Stimulated activated naive B cell treated with anti-CD40 and anti-IgM and Interleukin-4, amounts not matched to agents 10 μg/mL and 1 μg/mL and 100 μg/mL, for 72 hours (primary cell): ENCODE measurements at regions not wholly inside any gene's neighbourhood (a gene's known extent, or its start where the extent isn't known, plus 50 kb on each side); places are given as distances from the start of the nearest gene placed in this dataset.

Source experiments
- ATAC-seq, 2 donors: fragments of 150-1000 bp; cut with Tn5 transposase; replicated peaks; 2 replicates each; pipeline ENCODE4 v1.10.0; 2021; ENCODE audit warnings: moderate library complexity in 1 of 2
- DNase-seq: peaks from one replicate; pipeline ENCODE4 v3.0.0; 2021
- H3K27ac Mint-ChIP-seq: one replicate; pipeline ENCODE4 v1.8.0; 2022; ENCODE audit warnings: mild to moderate bottlenecking, mixed read lengths
- H3K27me3 Mint-ChIP-seq, 2 donors: one replicate each; pipeline ENCODE4 v1.8.0; 2022; ENCODE audit warnings: mixed read lengths in 2 of 2
- H3K36me3 Mint-ChIP-seq, 2 donors: one replicate each; pipeline ENCODE4 v1.8.0; 2022; ENCODE audit warnings: mixed read lengths in 2 of 2, mild to moderate bottlenecking in 1 of 2
- H3K4me1 Mint-ChIP-seq, 2 donors: one replicate each; pipeline ENCODE4 v1.8.0; 2022; ENCODE audit warnings: mixed read lengths in 2 of 2, mild to moderate bottlenecking in 1 of 2
- H3K4me3 Mint-ChIP-seq, 2 donors: one replicate each; pipeline ENCODE4 v1.8.0; 2022; ENCODE audit warnings: mild to moderate bottlenecking in 2 of 2, mixed read lengths in 2 of 2, moderate library complexity in 1 of 2
- H3K9me3 Mint-ChIP-seq, 2 donors: one replicate each; pipeline ENCODE4 v1.8.0; 2022; ENCODE audit warnings: mixed read lengths in 2 of 2, mild to moderate bottlenecking in 1 of 2

DNA sequence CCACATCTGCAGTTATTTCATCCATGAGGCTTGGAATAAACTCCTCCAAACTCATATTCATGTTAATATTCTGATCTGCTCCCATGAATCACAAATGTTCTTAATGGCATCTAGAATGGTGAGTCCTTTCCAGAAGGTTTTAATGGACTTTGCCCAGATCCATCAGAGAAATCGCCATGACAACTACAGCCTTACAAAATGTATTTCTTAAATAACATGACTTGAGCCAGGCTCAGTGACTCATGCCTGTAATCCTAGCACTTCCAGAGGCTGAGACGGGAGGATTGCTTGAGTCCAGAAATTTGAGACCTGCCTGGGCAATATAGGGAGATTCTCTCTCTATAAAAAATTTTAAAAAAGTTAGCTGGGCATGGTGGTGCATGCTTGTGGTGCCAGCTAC, 102.1 kb upstream of the TMEM168 start:
- Mint-ChIP-seq H3K27ac (no peak overlapping the region), H3K4me1 (peaks cover 3 to 15% of the 10 kb centered on the region in 2 donors), H3K27me3 (no peaks in the 10 kb centered on the region), H3K9me3 (no peaks in the 10 kb centered on the region), H3K36me3 (peaks cover 11 to 25% of the 10 kb centered on the region in 2 donors), H3K4me3 (no peak overlapping the region)
- no peak for DNase-seq
- no peak for ATAC-seq

GRCh38 chr7:112891698-112892097, 101.5 kb upstream of the TMEM168 start:
- H3K4me1 Mint-ChIP-seq = peaks cover 3 to 10% of the 10 kb centered on the region in 2 donors
- H3K36me3 Mint-ChIP-seq = peaks cover 11 to 25% of the 10 kb centered on the region in 2 donors
- H3K4me3 Mint-ChIP-seq = no peak overlapping the region
- no peaks in the 10 kb centered on the region for H3K9me3 Mint-ChIP-seq
- no peak overlapping the region for H3K27ac Mint-ChIP-seq
- ATAC-seq (no peak), DNase-seq (no peak)
- H3K27me3 Mint-ChIP-seq = no peaks in the 10 kb centered on the region

- Mint-ChIP-seq H3K36me3 (peaks cover 26 to 36% of the 10 kb centered on the region in 2 donors), H3K4me3 (no peak overlapping the region), H3K27me3 (no peaks in the 10 kb centered on the region), H3K4me1 (peaks cover 3 to 9% of the 10 kb centered on the region in 2 donors), H3K27ac (no peak overlapping the region), H3K9me3 (peaks cover 3 to 5% of the 10 kb centered on the region in 2 donors)
- ATAC-seq (no peak), DNase-seq (no peak)
These were observed 99.7 kb upstream of the TMEM168 start for GRCh38 chr7:112889834-112890438.

GRCh38 chr7:112889268-112889667, 99.1 kb upstream of the TMEM168 start:
- H3K4me1 Mint-ChIP-seq = peaks cover 3 to 9% of the 10 kb centered on the region in 2 donors
- H3K36me3 Mint-ChIP-seq = peaks cover 29 to 40% of the 10 kb centered on the region in 2 donors

GRCh38 chr7:112888781-112889180, 98.6 kb upstream of the TMEM168 start:
- peaks cover 3 to 9% of the 10 kb centered on the region in 2 donors for H3K4me1 Mint-ChIP-seq
- no peak overlapping the region for H3K27ac Mint-ChIP-seq
- H3K27me3 Mint-ChIP-seq = no peaks in the 10 kb centered on the region
- ATAC-seq (no peak), DNase-seq (no peak)
- peaks cover 29 to 40% of the 10 kb centered on the region in 2 donors for H3K36me3 Mint-ChIP-seq
- peaks cover 5% of the 10 kb centered on the region in 2 donors for H3K9me3 Mint-ChIP-seq
- H3K4me3 Mint-ChIP-seq = no peak overlapping the region

More at GRCh38 chr7:112889268-112889667, 99.1 kb upstream of the TMEM168 start:
- ATAC-seq (no peak), DNase-seq (no peak)
- no peak overlapping the region for H3K4me3 Mint-ChIP-seq
- H3K27ac Mint-ChIP-seq = no peak overlapping the region
- H3K9me3 Mint-ChIP-seq = peaks cover 3 to 5% of the 10 kb centered on the region in 2 donors
- H3K27me3 Mint-ChIP-seq = no peaks in the 10 kb centered on the region

DNA sequence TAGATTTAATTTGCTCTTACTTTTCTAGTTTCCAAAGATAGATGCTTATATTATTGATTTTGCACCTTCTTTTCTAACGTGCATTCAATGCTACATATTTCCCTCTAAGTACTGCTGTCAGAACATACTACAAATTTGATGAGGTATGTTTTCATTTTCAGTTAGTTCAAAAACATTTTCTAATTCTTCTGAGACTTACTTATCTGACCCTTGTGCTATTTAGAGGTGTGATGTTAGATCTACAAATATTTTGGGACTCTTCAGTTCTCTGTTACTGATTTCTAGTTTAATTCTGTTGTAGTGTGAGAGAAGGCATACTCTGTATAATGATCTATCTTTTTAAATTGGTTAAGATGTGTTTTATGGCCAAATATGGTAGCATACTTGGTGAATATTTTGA, 97.8 kb upstream of the TMEM168 start:
- Mint-ChIP-seq H3K4me1 (peaks cover 6 to 14% of the 10 kb centered on the region in 2 donors), H3K4me3 (no peak overlapping the region), H3K36me3 (peaks cover 27 to 34% of the 10 kb centered on the region in 2 donors), H3K27me3 (no peaks in the 10 kb centered on the region), H3K27ac (no peak overlapping the region), H3K9me3 (peaks cover 5 to 7% of the 10 kb centered on the region in 2 donors)
- ATAC-seq (no peak), DNase-seq (no peak)

- Mint-ChIP-seq H3K9me3 (peaks cover 5 to 7% of the 10 kb centered on the region in 2 donors), H3K36me3 (peaks cover 27 to 34% of the 10 kb centered on the region in 2 donors), H3K4me1 (peaks cover 9 to 20% of the 10 kb centered on the region in 2 donors)
These were observed 97.1 kb upstream of the TMEM168 start for GRCh38 chr7:112887337-112887736.

GRCh38 chr7:112886208-112886607, 96.0 kb upstream of the TMEM168 start:
- Mint-ChIP-seq H3K36me3 (peaks cover 27 to 29% of the 10 kb centered on the region in 2 donors), H3K27ac (no peak overlapping the region), H3K27me3 (no peaks in the 10 kb centered on the region), H3K4me3 (no peak overlapping the region), H3K4me1 (peaks cover 8 to 25% of the 10 kb centered on the region in 2 donors), H3K9me3 (peaks cover 5 to 7% of the 10 kb centered on the region in 2 donors)
- DNase-seq = no peak
- no peak for ATAC-seq

More at GRCh38 chr7:112887337-112887736, 97.1 kb upstream of the TMEM168 start:
- DNase-seq (no peak), ATAC-seq (no peak)
- Mint-ChIP-seq H3K27me3 (no peaks in the 10 kb centered on the region), H3K4me3 (no peak overlapping the region), H3K27ac (no peak overlapping the region)

DNA sequence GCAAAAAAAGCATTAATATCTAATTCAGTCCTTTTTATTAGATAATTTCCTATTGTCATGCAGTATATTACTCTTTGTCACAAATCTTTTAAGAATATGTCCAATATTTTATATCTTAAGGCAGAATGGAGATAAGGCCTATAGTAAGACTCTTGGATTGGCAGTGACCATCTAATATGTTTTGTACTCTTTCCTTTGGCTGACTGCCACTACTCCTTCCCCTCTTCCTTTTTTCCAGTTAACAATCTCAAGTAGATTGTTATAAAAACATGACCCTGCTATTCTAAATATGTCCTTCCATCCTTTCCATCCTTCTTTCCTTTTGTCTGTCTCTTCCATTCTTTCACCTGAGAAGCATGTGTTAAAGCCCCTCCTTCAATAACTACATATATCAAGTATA, 92.8 kb upstream of the TMEM168 start:
- Mint-ChIP-seq H3K27ac (no peak overlapping the region), H3K9me3 (peaks cover 5 to 7% of the 10 kb centered on the region in 2 donors), H3K4me1 (peaks cover 15 to 32% of the 10 kb centered on the region in 2 donors), H3K27me3 (no peaks in the 10 kb centered on the region), H3K4me3 (no peak overlapping the region), H3K36me3 (peaks cover 27 to 30% of the 10 kb centered on the region in 2 donors)
- no peak for ATAC-seq
- no peak for DNase-seq

DNA sequence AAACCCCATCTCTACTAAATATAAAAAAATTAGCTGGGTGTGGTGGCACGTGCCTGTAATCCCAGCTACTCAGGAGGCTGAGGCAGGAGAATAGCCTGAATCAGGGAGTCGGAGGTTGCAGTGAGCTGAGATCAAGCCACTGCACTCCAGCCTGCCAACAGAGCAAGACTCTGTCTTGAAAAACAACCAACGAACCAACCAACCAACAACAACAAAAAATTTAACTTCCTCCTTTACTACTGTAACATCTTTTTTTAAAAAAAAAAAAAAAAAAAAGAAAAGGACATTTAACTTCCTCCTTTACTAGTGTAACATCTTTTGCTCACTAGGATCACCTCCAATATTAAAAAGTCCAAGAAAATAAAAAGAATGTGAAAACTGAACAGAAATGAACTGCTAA, 92.3 kb upstream of the TMEM168 start:
- Mint-ChIP-seq H3K27me3 (no peaks in the 10 kb centered on the region), H3K36me3 (peaks cover 27 to 34% of the 10 kb centered on the region in 2 donors), H3K27ac (peak overlapping the region; percentile 67), H3K9me3 (peaks cover 5 to 7% of the 10 kb centered on the region in 2 donors), H3K4me3 (no peak overlapping the region), H3K4me1 (peaks cover 19 to 32% of the 10 kb centered on the region in 2 donors)
- ATAC-seq (peak; percentile 53 to 67), DNase-seq (no peak)

DNA sequence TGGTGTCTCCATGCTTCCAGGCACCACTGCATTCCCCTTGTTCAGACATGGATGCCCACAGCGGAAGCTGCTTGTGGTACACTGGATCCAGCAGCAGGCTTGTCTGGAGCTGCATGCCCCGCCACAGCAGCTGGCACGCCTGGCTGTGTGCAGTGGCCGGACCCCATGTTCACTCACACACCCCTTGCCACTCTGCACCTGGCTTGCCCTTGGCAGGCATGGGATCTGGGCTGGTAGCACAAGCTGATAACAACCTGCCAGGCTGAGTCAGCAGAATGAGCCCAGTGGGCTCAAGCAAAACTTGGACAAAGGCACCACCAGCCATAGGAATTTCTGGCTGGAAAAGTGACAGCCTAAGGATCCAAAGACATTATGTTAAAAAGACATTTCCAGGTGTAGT, 91.8 kb upstream of the TMEM168 start:
- no peak overlapping the region for H3K4me3 Mint-ChIP-seq
- H3K27me3 Mint-ChIP-seq = no peaks in the 10 kb centered on the region
- peaks cover 5 to 7% of the 10 kb centered on the region in 2 donors for H3K9me3 Mint-ChIP-seq
- peaks cover 20 to 32% of the 10 kb centered on the region in 2 donors for H3K4me1 Mint-ChIP-seq
- peaks cover 27 to 34% of the 10 kb centered on the region in 2 donors for H3K36me3 Mint-ChIP-seq
- DNase-seq (no peak), ATAC-seq (no peak)
- H3K27ac Mint-ChIP-seq = peak overlapping the region; percentile 67

- no peak overlapping the region for H3K4me3 Mint-ChIP-seq
- H3K27ac Mint-ChIP-seq = no peak overlapping the region
- peaks cover 29 to 43% of the 10 kb centered on the region in 2 donors for H3K4me1 Mint-ChIP-seq
- ATAC-seq = no peak
- no peaks in the 10 kb centered on the region for H3K27me3 Mint-ChIP-seq
- peaks cover 27 to 36% of the 10 kb centered on the region in 2 donors for H3K36me3 Mint-ChIP-seq
- H3K9me3 Mint-ChIP-seq = peaks cover 5 to 7% of the 10 kb centered on the region in 2 donors
- no peak for DNase-seq
These were observed 90.7 kb upstream of the TMEM168 start for GRCh38 chr7:112880818-112881418.

GRCh38 chr7:112877691-112878460, 87.7 kb upstream of the TMEM168 start:
- ATAC-seq (no peak), DNase-seq (no peak)
- H3K9me3 Mint-ChIP-seq = peaks cover 0 to 4% of the 10 kb centered on the region in 2 donors
- no peak overlapping the region for H3K4me3 Mint-ChIP-seq
- no peak overlapping the region for H3K27ac Mint-ChIP-seq
- H3K36me3 Mint-ChIP-seq = peaks cover 8 to 26% of the 10 kb centered on the region in 2 donors
- H3K4me1 Mint-ChIP-seq = peaks cover 45 to 68% of the 10 kb centered on the region in 2 donors
- H3K27me3 Mint-ChIP-seq = no peaks in the 10 kb centered on the region

DNA sequence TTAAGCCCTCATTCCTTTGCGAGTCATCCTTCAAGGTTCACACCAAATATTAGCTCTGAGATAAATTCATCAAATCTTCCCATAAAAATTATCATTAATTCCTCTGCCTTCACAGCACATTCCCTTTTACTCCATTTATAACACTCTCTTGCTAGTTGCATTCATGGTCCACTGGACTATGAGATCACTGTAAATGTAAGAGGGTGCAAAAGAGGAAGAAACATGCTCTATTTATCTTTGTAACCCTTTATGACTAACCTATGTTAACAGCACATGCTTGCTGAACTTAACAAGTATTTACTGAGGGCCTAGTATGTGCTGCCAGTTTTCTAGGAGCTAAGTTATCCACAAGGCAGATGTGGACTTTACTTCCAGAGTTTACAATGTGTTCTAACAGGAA, 86.7 kb upstream of the TMEM168 start:
- Mint-ChIP-seq H3K36me3 (peaks cover 8 to 26% of the 10 kb centered on the region in 2 donors), H3K27ac (peak overlapping the region; percentile 15), H3K9me3 (peaks cover 0 to 4% of the 10 kb centered on the region in 2 donors), H3K27me3 (no peaks in the 10 kb centered on the region), H3K4me3 (no peak overlapping the region), H3K4me1 (peaks cover 50 to 68% of the 10 kb centered on the region in 2 donors)
- DNase-seq (no peak), ATAC-seq (peak; percentile 82 to 86)
